ENCODE measurements at regions not wholly inside any gene's neighbourhood (a gene's known extent, or its start where the extent isn't known, plus 50 kb on each side); places are given as distances from the start of the nearest gene placed in this dataset.

DNA sequence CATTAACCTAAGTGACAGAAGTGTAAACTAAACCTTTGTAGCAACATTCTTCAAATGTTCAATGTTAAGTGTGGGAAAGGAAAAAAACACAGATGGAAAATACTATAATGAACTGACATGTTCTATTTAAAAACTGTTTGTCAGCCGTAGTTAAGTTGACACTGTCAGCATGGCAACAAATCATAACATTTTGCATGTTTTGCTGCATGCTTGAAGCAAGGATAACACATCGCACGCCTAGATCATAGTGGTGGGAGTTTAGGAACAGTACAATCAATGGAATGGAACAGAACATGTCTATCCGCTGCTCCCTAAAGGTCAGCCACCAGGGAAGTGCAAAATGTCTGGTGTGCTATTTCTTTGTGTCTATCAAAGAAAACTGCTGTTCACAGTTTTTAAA, 62.5 kb upstream of the ESRRG start:
- TF ChIP-seq EZH2 (IDR thresholded peaks at IDR 0.05; ENCODE audit: low read length, missing control alignments), result no peak
- TF ChIP-seq, protein P1, sequence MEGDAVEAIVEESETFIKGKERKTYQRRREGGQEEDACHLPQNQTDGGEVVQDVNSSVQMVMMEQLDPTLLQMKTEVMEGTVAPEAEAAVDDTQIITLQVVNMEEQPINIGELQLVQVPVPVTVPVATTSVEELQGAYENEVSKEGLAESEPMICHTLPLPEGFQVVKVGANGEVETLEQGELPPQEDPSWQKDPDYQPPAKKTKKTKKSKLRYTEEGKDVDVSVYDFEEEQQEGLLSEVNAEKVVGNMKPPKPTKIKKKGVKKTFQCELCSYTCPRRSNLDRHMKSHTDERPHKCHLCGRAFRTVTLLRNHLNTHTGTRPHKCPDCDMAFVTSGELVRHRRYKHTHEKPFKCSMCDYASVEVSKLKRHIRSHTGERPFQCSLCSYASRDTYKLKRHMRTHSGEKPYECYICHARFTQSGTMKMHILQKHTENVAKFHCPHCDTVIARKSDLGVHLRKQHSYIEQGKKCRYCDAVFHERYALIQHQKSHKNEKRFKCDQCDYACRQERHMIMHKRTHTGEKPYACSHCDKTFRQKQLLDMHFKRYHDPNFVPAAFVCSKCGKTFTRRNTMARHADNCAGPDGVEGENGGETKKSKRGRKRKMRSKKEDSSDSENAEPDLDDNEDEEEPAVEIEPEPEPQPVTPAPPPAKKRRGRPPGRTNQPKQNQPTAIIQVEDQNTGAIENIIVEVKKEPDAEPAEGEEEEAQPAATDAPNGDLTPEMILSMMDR (conservative IDR thresholded peaks at IDR 0.05 in 1 of 2, IDR thresholded peaks at IDR 0.05 in 1 of 2; ENCODE audit: low read depth in 1 of 2, low read length in 2 of 2), result no peak

Measured in fibroblast of lung (primary cell).